Ecto neural progenitor cell (in vitro differentiated cells): ENCODE measurements at regions not wholly inside any gene's neighbourhood (a gene's known extent, or its start where the extent isn't known, plus 50 kb on each side); places are given as distances from the start of the nearest gene placed in this dataset.
A peak's percentile ranks its signal among the peaks of the same experiment; 100 is the strongest.

Source experiments
- DNase-seq: peaks from one replicate; pipeline ENCODE4 v3.0.0-alpha.2; 2018; ENCODE audit warnings: low spot score

DNA sequence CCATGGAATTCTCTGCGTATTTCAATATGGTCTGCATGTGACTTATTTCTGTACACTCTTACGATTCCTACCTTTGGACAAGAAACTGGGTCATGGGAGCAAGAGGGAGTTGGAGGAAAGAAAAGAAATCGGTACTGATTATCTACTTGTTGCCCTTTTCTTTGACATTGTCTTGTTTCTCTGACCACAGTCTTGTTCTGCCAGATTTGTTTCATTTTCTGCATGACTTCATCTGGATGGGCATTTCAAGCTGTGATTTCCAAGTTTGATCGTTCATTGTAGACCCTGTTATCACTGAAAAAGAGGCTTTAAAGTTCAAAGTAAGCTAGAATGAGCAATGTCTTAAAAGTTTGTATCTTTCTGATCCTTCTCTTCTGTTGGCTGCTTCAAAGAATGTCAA lies 2186.3 kb upstream of the CELF4 start:
- DNase-seq: no peak

DNA sequence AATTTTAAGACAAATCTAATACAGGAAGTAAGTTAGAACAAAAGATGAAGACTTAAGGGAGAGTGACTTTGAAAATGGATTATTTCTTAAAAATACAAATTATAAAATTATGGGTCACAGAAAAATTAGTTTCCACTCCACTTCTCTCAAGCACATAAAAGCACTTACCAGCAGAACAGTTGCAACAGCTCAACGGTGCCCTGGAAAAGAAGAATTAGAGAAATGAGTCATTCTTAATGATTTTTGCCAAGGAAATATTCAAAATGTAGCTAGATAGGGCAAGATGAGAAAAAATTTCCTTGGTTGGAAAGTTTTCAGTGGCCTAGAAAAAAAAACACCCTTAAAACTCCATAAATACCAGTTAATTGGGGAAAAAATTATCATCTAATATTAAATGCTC lies 2185.6 kb upstream of the CELF4 start:
- DNase-seq: no peak

DNA sequence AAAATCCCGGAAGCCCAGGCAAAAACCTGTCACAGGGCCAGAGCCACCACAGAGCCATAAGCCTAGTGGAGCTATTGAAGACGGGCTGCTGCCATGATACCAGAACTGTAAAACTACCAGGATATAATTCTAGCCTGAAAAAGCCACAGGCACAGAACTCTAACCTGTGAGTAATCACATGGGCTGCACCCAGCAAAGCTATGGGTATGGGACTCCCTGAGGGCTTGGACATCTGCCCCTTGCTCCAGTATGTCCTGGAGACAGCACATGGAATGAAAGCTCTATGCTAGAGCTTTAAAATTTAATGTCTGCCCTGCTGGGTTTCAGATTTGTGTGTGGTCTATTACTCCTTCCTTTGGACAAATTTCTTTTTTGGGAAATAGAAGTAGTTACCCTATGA lies 2183.6 kb upstream of the CELF4 start:
- DNase-seq: no peak

DNA sequence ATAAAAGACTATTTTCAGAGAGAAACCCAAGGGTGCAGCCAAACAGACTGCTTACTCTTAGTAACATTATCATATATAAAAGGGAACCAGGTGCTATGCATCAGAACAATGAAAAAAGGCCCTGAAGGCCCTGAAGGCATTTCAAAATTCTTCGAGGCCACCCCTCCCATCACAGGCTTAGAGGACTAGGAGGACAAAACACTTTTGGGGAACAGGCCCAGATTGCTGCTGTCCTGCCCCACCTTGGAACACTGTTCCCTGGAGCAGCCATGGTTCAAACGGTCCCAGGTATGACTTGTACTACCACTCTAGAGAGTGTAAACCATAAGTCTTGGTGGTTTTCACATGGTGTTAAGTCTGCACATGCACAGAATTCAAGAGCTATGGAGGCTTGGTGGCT lies 2183.1 kb upstream of the CELF4 start:
- no peak for DNase-seq

DNA sequence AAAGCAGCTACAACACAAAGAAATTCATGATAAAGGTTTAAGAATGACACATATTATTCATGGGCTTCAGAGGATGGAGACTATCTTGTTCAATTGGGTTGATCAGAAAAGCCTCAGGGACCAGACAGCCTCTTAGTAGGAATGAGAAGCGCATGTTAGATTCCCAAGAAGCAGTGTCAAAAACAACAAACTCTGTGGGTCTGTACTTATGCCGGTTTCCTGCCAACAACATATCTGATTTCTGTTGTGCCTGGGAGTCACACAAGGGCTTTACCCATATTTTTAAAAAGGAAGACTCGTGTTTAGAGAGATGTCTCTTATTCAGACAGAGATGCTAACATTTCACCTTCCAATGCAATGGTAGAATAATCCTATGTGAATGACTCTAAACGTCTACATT lies 2180.6 kb upstream of the CELF4 start:
- no peak for DNase-seq

DNA sequence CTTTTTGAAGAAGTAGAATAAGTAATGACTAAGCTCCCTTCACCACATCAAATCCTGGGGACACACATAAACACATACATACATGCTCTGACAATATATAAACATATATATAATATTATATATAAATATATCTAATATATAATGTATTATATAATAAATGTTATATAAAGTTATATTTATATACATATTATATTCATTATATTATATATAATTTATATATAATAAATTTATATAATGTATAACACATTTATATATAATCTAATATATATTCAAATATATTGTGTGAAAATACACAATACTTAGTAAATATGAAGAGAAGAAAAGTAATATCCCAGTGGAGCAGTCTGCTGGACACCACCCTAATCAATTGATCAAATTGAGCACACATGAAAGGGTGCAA lies 2177.9 kb upstream of the CELF4 start:
- no peak for DNase-seq

DNA sequence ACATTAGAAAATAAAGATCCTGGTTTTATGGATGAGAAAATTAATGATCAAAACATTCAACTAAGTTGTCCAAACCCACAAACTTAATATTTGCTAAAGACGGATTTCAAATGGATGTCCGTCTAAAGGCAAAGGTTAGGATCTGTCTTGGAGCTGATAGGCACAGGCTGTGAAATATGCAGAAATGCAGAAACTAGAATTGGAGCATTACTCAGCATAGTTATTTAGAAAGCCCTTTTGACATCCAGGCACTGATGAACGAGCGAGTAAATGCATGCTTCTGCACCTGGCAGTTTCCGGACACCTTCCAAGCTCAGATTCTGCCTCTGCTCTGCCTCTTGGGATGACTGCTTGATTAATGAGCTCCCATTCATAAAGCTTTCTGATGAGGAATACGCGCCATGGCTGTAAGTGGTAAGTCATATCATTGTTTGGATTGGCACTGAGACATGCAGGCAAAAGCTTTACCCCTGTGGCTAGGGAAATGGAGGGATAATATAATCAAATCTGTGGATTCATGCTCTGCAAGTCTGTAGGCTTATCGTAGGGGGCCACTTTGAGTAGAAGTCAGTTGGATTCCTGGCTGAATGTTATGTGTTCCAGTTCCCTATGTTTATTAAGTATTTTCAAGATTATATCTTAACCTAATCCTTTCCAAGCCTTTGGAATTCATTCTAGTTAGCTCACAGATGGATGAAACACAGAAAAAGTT lies 2176.3 kb upstream of the CELF4 start:
- no peak for DNase-seq

DNA sequence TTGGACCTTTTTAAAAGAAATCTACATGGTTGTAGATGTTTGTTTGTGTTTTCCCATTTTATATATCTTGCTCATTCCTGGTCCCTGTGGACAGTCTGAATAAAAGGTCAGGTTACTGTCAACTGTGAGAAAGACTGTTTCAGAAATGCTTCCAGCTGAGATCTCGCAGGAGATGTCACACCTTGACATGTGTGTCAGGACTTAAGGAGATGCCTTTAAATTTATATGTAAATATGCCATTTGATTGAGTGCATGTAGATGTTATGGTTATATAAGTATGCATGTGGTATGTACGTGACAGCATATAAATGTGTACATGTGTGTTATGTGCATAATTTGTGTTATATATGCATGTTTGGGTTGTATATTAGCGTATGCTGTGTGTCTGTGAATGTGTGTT lies 2172.3 kb upstream of the CELF4 start:
- no peak for DNase-seq

DNA sequence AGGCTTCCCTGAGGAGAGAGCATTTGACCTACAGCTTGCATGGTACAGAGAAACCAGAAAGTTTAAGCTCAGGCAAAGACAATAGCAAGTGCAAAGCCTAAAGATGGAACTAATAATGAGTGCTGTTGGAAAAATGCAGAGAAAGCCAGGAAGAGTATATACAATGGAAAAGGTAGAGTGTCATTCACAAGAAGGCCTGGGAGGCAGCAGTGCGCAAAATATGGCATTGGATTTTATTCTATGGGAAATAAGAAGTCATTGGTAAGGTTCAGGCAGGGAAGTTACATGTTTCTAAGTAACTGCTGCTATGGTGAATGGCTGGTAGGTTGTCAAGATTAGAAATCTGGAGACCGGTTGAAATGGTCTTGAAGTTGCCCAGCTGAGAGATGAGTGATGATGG lies 2167.3 kb upstream of the CELF4 start:
- DNase-seq: no peak

DNA sequence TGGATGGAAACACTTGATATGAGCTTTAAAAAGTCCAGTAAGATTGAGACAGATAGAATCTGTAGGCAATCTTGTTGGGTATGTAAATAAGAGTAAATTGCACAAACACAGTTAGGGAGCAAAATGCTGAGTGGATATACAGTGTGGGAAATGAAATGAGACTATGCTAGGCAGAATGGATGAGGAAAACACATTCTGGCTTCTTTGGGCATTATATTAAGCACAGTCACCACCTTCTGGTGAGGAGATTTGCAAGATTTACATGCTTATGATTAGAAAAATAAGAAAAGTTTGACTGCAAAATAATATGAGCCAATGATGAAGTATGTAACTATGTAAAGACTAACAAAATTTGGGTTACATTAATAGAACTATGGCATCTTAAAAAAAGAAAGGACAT lies 2165.0 kb upstream of the CELF4 start:
- no peak for DNase-seq

DNA sequence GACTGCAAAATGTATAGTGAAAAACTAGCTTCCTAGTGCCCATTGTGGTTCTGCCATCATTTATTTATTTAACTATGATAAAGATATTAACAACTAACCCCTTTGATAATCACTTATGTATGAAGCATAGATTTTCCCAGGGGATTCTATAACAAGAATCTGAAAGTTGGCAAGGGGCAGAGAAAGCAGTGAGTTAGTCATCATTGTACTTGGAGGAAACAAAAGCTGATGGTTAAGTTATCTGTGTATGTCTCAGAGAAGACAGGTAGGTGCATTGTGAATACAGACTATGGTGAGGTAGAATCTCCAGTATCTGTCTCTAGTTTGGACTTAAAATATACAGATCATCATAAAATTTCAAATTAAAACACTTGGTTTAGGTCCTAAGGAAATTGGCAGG lies 2159.1 kb upstream of the CELF4 start:
- no peak for DNase-seq

DNA sequence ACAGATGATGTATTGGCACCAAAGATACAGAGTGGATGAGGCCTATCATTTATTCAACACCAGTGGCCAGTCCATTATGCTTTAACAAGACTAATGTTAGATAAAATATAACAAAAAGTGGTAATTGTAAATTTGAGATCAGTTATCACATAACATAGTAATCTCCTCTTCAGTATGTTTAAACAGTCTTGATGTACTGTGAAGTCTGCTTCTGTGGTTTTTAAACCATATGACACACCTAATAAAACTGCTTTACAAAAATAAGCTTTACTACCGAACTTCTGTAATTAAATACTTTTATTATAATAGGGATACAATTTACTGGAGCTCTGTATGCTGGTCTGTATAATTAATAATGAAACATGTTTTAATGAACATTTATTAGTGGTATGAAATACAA lies 2156.1 kb upstream of the CELF4 start:
- DNase-seq: no peak

DNA sequence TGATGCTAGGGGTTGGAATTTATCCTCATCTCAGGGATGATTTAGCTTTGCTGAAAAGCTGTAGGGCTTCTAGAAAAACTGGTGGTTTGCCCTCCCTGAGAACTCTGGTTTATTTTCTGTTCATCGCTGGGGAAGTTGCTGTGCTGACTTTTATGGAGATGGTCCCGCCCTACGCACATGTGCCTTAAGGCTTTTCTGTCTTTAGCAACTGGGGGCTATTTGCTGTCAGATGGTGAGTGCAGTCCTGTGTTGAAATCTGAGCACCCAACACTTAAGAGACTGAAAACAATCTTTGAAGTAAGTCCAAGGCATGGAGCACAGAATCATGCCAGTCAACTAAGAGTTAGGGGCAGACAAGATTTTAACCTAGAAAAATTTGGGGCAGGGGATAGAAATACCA lies 2148.4 kb upstream of the CELF4 start:
- DNase-seq: no peak

DNA sequence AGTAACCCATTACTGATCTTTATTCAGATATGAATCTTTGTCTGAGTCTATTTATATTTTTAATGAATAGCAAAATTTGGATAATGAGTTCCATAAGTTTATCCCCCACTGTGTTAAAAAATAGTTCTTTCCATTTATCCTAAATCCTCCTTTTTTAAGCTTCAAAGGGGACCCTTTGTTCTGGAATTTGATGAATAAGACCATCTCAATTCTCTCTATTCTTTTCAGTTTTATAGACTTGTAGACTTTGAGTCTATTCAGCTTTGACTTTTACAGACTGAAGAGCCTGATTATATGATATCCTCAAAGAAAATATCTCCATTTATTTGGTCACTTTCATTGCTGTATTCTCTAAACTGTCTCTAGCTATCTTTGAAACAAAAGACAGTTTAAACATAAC lies 2146.1 kb upstream of the CELF4 start:
- DNase-seq: no peak

DNA sequence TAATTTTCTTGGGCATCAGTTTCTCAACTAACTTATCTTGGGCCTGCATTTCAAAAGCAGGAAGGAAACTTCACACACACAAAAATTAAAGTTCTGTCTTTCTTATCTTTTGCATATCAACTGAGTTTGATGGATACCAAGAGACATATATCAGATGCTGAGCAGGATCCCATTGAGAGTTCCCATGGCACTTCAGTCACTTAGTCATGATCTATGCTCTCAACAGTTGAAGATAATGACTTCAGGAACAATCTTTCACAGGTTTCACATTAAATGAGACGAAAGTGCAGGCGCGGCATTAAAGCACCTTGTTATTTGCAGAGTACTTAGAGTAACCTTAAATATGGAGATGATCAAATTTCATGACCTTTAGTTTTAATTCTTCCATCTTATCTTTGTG lies 2139.8 kb upstream of the CELF4 start:
- no peak for DNase-seq

DNA sequence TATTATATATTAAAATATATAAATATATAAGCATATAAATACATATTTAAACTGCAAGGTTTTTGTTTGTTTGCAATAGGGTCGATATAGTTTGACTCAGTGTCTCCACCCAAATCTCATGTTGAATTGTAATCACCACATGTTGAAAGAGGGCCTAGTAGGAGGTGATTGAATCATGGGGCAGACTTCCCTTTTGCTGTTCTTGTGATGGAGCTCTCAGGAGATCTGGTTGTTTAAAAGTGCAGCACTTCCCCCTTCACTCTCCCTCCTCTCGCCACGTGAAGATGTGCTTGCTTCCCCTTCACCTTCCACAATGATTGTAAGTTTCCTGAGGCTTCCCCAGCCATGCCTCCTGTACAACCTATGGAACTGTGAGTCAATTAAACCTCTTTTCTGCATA lies 2137.3 kb upstream of the CELF4 start:
- no peak for DNase-seq

DNA sequence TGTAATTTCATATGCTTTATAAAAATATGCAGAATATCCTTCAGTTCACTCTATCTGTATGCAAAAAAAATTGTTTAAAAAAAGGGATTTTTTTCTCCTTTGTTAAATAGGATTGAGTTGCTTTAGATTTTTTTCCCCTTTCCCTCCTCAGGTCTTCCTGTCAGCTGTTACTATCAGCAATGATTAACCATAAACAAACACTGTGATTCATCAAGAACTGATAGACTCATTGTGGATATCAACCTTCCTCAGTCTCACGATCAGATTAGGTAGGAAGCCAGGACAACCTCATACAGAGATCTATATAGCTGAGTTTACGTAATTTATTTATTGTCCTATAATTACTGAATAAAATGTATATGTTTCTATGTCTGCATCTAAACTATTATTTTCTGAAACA lies 2136.2 kb upstream of the CELF4 start:
- no peak for DNase-seq

DNA sequence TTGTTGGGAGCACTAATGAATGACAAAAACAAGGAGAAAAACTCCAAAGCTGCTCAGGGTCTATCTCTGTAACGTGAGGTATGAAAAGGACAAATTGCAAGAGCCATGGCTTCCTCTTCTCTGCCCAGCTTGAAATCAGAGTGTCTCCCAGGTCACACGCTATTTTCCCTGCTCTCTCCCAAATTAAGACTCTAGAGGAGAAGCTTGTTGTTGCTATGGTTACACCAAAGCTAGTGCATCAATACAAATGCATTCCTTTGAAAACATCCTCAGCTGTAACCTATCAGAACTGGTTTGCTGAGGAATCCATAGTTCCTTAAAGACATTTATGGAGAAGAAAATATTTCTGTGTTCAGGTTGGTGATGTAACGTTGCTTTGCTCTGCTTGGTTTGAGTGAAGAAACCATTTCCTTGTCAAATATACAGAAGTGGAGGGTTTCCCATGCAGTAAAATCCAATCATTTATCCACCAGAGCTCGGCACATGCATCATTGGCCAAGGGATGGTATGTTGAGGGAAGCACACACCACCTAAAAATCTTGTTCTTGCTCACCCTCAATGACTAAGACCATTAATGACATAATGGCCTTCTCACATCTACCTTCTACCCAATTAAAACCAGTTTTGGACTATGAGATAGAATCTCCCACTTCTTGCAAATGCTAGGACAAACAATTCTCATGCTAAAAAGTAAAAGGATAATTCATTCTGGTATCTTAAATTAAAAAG lies 2135.6 kb upstream of the CELF4 start:
- DNase-seq: no peak

DNA sequence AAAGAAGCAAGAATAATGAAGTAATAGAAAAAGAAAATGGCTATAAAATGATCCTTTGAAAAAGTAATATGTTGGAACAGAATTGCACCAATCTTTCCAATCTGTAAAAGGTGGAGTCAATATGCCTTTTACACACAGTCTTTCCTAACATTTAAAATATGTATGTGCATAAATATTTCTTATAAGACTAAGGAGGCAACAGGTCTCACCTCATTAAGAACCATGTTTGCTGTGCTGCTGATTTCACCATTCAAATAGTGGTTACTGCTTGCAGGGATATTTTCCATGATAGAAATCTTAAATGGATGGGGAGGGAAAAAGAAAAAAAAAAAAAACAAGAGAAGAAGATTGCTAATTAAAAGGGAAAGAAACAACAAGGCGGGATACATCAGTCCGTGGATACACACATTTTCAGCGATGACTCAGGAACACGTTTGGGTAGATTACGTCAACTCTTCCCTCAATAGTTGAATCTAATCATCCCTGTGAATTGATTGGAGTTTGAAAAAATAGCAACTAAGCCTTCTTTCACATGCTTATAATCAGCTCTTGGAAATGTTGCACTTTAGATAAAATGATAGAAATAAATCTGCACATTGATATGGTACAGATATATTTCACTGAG lies 2133.9 kb upstream of the CELF4 start:
- DNase-seq: no peak

DNA sequence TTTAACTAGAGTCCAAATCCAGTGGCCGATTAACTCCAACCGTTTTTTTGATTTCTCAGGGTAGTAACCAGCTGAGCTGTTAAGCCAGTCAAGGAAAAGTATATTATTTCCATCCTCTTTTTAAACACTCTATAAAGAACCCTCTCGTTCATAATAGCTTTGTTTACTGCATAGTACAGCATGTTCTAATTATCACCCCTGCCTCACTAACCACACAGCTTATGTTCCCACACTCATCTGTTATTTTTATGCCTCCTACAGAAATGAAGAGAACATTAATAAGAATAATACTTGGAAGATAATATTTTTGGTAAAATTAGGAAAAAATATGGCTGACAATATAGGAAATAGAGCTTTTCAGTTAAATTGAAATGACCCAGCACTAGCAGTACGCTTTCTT lies 2132.8 kb upstream of the CELF4 start:
- no peak for DNase-seq

DNA sequence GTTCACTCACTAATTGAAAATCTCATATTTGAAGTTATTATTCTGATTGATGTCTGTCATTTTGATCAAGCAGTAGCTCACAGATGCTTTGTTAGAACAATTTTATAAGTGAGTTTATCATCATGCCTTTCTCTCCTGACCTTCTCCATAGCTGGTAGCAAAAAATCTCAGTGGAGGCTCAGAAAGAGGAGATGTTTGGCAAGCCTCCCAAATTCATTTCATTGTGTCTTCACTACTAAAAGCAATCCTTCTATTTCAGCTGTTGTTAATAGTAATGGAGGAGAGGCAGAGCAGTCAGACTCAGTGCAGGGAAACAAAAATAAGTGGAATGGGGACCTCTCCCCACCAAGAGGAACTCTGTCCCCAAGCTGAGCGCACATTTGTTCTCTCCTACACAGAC lies 2127.8 kb upstream of the CELF4 start:
- no peak for DNase-seq

DNA sequence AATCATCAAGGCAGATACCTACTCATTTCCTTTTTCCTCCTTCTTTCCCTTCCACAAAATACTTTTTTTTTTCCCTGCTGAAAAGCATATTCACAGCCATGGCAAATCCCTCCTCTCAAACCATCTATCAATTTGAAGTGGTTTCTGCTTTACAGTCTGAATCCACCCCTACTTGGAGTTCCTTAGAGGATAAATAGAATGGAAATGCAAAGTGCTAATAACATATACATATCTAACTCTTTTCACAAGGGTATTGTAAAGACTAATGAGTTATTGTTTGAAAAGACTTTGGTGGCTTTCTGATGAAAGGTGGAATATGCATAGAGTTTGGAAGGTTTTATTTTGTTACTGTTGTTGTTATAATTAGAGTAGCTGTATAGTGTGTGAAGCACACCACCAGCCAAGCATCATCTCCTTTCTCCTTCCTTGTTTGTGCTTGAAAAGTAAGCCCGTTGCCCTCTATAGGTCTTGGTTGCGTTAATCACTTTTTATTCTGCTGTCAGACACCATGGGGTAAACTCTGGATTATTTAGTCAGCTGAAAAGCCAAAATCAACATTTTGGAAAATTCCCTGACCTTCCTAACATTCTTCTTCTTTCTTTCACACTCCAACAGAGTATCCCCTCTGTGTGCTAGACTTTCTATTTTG lies 2126.9 kb upstream of the CELF4 start:
- no peak for DNase-seq

DNA sequence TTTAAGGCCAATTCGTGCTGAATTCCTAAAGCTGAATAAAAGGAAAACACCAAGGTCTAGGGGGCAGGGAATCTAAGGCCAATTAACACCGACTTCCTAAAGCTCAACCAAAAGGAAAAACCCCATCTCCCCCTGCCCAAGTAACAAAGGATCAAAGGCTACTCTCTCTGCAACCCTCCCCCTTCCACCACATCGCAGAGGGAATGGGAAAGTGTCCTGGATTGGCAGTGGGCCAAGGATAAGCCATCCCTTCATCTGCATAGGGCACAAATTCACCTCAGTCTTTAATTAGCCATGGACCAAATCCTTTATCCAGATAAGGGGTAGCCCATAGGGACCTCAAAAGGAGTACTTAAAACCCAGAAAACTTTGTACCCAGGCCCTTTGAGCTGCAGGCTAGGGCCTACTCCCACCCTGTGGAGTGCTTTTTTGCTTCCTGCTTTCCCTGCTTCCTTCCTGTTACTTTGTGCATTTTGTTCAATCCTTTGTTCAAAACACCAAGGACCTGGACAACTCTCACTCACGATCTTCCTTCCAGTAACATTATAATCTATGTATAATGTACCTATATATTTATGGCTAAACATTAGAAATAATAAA lies 2119.8 kb upstream of the CELF4 start:
- peak; percentile 56 for DNase-seq
